ENCODE measurements at regions not wholly inside any gene's neighbourhood (a gene's known extent, or its start where the extent isn't known, plus 50 kb on each side); places are given as distances from the start of the nearest gene placed in this dataset.
A peak's percentile ranks its signal among the peaks of the same experiment; 100 is the strongest.

- peak; percentile 49 for DNase-seq (ENCODE audit: low spot score)
- in situ Hi-C loops (cut with MboI; ENCODE audit: low sequenced_read_pairs, unreplicated experiment), result loop anchor here (25.0 kb wide), 1 partner anchor 358 kb away; no protein-coding TSS in a partner anchor
- TF ChIP-seq CTCF (IDR thresholded peaks at IDR 0.05; ENCODE audit: borderline replicate concordance, control extremely low read depth, extremely low read depth, insufficient read depth, missing control alignments), result no peak
Measured at GRCh38 chr13:31045286-31046081, 113.0 kb downstream of the TEX26 start.

- peak; percentile 95 for TF ChIP-seq CTCF (IDR thresholded peaks at IDR 0.05; ENCODE audit: borderline replicate concordance, control extremely low read depth, extremely low read depth, insufficient read depth, missing control alignments)
- DNase-seq (ENCODE audit: low spot score), result peak; percentile 87
- in situ Hi-C loops (cut with MboI; ENCODE audit: low sequenced_read_pairs, unreplicated experiment), result loop anchor here (25.0 kb wide), 1 partner anchor 357 kb away; no protein-coding TSS in a partner anchor
Measured at GRCh38 chr13:31044364-31045285, 112.2 kb downstream of the TEX26 start.

GRCh38 chr13:31043957-31044356 is 111.5 kb downstream of the TEX26 start:
- no peak for DNase-seq (ENCODE audit: low spot score)
- in situ Hi-C loops (cut with MboI; ENCODE audit: low sequenced_read_pairs, unreplicated experiment), result loop anchor here (25.0 kb wide), 1 partner anchor 357 kb away; no protein-coding TSS in a partner anchor
- TF ChIP-seq CTCF (IDR thresholded peaks at IDR 0.05; ENCODE audit: borderline replicate concordance, control extremely low read depth, extremely low read depth, insufficient read depth, missing control alignments), result peak; percentile 16

- TF ChIP-seq CTCF (IDR thresholded peaks at IDR 0.05; ENCODE audit: borderline replicate concordance, control extremely low read depth, extremely low read depth, insufficient read depth, missing control alignments), result no peak
- in situ Hi-C loops (cut with MboI; ENCODE audit: low sequenced_read_pairs, unreplicated experiment), result loop anchor here (25.0 kb wide), 1 partner anchor 355 kb away; no protein-coding TSS in a partner anchor
- no peak for DNase-seq (ENCODE audit: low spot score)
Measured at GRCh38 chr13:31042481-31043165, 110.2 kb downstream of the TEX26 start.

- no peak for TF ChIP-seq CTCF (IDR thresholded peaks at IDR 0.05; ENCODE audit: borderline replicate concordance, control extremely low read depth, extremely low read depth, insufficient read depth, missing control alignments)
- in situ Hi-C loops (cut with MboI; ENCODE audit: low sequenced_read_pairs, unreplicated experiment), result loop anchor here (25.0 kb wide), 1 partner anchor 355 kb away; no protein-coding TSS in a partner anchor
Measured at GRCh38 chr13:31042049-31042448, 109.6 kb downstream of the TEX26 start.

More at GRCh38 chr13:31042049-31042448, 109.6 kb downstream of the TEX26 start:
- no peak for DNase-seq (ENCODE audit: low spot score)

Data from GM13976 (cell line).